SJCRH30 (cell line): ENCODE measurements at regions not wholly inside any gene's neighbourhood (a gene's known extent, or its start where the extent isn't known, plus 50 kb on each side); places are given as distances from the start of the nearest gene placed in this dataset.

Experiments
- DNase-seq, 2 experiments: peaks; one replicate each; pipeline ENCODE4 v3.0.0-alpha.2; 2015 to 2020
- H3K27ac ChIP-seq: fragments of 250-450 bp; sonication (Bioruptor Pico); 2 replicates; pipeline ENCODE4 v1.5.1; 2020; ENCODE audit warnings: mild to moderate bottlenecking, moderate library complexity
- H3K27me3 ChIP-seq: fragments of 250-450 bp; sonication (Bioruptor Pico); 2 replicates; pipeline ENCODE4 v1.5.1; 2020; ENCODE audit warnings: mild to moderate bottlenecking, moderate library complexity
- H3K36me3 ChIP-seq: fragments of 250-450 bp; sonication (Bioruptor Pico); 2 replicates; pipeline ENCODE4 v1.5.1; 2020; ENCODE audit warnings: mild to moderate bottlenecking, moderate library complexity
- H3K4me1 ChIP-seq: fragments of 250-450 bp; sonication (Bioruptor Pico); 2 replicates; pipeline ENCODE4 v1.5.1; 2020; ENCODE audit warnings: mild to moderate bottlenecking, moderate library complexity
- H3K4me3 ChIP-seq: fragments of 250-450 bp; sonication (Bioruptor Pico); 2 replicates; pipeline ENCODE4 v1.5.1; 2020; ENCODE audit warnings: mild to moderate bottlenecking, moderate library complexity
- H3K9me3 ChIP-seq: fragments of 250-450 bp; sonication (Bioruptor Pico); replicated peaks from 2 replicates; pipeline ENCODE4 v1.5.1; 2020; ENCODE audit warnings: mild to moderate bottlenecking, moderate library complexity

DNA sequence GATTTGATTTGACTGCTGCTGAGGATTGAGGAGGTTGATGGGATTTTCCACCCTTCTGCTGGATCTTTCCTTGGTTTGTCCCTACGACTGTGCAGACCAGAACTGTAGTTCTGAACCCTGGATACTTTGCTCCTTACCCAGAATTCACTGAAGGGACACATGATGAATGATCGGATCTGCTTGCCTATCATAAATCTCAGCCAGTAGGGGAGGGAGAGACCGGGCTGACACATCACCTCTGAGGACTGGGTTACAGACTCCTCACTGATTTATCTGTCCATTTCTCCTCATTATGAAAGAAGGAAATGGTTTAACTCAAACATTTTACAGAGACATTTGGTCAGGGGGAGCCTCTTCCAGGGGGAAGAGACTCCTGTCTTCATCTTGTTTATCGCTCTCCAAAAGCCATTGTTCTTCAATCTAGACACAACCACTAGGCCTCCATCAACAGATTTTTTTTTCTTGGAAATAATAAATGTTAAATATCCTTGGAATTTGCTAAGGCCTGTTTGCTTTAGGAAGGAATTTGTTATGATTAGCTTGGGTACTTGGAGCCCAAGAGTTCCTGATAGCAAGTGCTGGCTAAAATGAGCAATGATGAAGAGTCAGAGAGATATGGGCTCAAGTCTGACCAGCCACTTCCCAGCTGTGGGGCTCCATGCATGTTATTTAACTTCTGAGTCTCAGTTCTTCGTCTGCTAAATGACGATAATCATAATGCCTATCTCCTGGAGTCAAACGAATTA lies 925.5 kb downstream of the SLC4A3 start:
- H3K36me3 ChIP-seq, result no peaks in the 10 kb centered on the region
- no peaks in the 10 kb centered on the region for H3K27me3 ChIP-seq
- H3K4me1 ChIP-seq, result no peaks in the 10 kb centered on the region
- H3K9me3 ChIP-seq, result no peaks in the 10 kb centered on the region
- no peak overlapping the region for H3K27ac ChIP-seq
- H3K4me3 ChIP-seq, result no peak overlapping the region
- no peak for DNase-seq

DNA sequence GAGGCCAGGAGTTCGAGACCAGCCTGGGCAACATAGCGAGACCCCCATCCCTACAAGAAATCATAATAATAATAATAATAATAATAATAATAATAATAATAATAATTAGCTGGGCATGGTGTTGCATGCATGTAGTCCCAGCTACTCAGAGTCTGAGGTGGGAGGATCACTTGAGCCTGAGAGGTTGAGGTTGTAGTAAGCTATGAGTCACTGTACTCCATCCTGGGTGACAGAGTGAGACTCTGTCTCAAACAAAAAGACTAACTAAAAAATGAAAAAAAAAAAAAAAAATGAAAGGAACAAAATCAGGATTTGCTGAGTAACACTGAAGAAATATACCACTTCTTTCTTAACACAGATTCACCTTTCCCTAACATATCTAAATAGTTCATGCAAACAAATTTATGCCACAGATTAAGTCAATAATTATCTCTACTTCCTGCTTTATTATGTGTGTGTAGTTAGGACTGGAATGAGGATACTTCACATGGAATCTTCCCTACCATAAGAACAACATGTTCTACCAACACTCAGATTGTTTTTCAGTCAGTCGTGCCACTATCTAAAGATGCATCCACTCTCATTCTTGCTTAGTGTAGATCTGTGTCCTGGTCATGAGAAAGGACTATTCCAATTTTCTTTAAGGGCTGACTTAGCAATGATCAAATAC lies 928.7 kb downstream of the SLC4A3 start:
- Histone ChIP-seq H3K4me3 (no peak overlapping the region), H3K27ac (no peak overlapping the region)
- no peak for DNase-seq

DNA sequence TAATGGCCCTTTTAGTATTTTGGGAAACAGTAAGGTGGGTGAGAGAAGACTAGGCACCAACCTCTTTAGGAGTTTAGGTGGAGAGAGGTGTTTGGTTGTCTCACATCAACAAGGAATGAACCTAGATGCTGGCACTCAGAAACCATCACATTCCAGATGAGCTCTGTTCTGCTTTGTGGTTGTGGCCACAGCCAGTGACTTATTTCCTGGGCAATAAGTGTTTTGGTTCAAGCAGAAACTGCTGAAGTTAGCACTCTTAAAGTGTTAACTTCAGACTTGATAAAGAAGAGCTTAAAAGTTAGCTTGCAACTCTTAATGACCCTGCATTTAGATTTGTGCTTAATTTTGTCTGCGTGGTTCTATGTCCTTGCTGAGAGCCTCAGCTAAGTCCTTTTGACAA lies 929.2 kb downstream of the SLC4A3 start:
- DNase-seq, result no peak

More for the DNA sequence above, 928.7 kb downstream of the SLC4A3 start:
- Histone ChIP-seq H3K27me3 (no peaks in the 10 kb centered on the region), H3K9me3 (no peaks in the 10 kb centered on the region), H3K36me3 (no peaks in the 10 kb centered on the region), H3K4me1 (no peaks in the 10 kb centered on the region)

DNA sequence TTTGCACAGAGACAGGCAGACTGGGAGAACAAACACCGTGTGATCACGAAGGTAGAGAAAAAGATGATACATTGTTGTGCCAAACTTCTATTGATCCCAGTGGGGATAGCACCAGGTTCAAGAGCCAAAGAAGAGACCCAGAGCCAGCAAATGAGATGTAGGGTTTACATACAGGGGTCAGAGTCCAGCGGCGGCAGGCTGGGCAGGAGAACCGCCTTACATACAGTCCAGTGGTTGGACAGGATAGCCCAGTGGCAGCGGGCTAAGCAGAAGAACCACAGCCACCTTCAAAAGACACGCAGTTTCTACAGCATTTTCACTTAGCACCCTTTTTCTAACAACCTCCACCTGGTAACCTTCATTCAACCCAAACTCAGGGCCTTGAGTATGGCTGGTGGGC lies 932.8 kb downstream of the SLC4A3 start:
- no peak for DNase-seq
- no peaks in the 10 kb centered on the region for H3K27me3 ChIP-seq
- no peak overlapping the region for H3K27ac ChIP-seq
- H3K4me1 ChIP-seq, result no peaks in the 10 kb centered on the region
- H3K4me3 ChIP-seq, result no peak overlapping the region
- no peaks in the 10 kb centered on the region for H3K9me3 ChIP-seq
- H3K36me3 ChIP-seq, result no peaks in the 10 kb centered on the region

More for the DNA sequence above, 929.2 kb downstream of the SLC4A3 start:
- Histone ChIP-seq H3K36me3 (no peaks in the 10 kb centered on the region), H3K27ac (no peak overlapping the region), H3K4me3 (no peak overlapping the region), H3K9me3 (no peaks in the 10 kb centered on the region), H3K4me1 (no peaks in the 10 kb centered on the region), H3K27me3 (no peaks in the 10 kb centered on the region)

DNA sequence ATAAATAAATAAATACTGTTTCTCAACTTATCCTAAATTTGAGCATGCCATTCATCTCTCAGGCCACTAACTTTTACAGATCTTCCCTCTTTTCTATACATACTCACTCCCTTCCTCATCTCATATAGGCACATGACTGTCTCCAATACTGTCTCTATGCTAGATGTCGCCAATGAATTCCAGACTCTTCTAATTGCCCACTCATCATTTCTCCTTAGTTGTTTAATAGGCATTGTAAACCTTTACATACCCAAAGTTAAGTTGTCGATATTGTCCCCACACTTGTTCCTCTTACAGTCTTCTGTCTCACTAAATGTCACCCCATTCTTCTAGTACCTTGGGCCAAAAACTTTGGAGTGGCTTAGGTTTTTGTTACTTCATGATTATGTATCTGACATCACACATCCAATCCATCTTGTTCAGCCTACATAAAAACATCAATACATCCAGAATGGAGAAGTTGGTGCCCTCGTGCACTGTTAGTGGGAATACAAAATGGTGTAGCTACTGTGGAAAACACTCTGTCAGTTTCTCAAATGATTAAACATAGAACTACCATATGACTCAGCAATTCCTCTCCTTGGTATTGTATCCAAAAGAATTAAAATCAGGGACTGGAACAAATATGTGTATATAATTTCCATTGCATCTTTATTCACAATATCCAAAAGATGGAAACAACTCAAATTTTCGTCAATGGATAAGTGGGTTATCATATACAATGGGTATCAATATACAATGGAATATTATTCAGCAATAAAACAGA lies 935.1 kb downstream of the SLC4A3 start:
- Histone ChIP-seq H3K4me1 (no peaks in the 10 kb centered on the region), H3K27ac (no peak overlapping the region), H3K4me3 (no peak overlapping the region), H3K27me3 (no peaks in the 10 kb centered on the region), H3K9me3 (no peaks in the 10 kb centered on the region), H3K36me3 (no peaks in the 10 kb centered on the region)
- DNase-seq, result no peak

DNA sequence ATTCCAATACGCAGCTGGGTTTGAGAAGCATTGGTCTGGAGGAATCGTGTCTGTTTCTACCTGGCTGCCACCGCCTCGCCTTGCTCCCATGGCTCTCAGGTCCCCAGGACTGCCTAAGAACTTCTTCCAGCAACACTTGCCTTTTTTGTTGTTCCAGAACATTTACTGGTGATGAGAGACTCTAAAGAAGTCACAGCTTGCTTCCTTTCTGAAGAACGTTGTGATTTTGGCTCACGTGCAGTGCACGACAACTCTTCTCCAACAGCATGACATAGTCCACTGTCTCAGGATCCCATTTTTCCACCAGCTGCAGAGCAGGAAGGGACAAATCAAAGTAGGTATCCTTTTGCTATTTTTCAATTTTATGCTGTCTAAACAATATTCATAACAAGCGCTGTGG lies 940.9 kb downstream of the SLC4A3 start:
- H3K27ac ChIP-seq, result no peak overlapping the region
- H3K9me3 ChIP-seq, result no peaks in the 10 kb centered on the region
- no peak for DNase-seq
- H3K36me3 ChIP-seq, result no peaks in the 10 kb centered on the region
- no peaks in the 10 kb centered on the region for H3K27me3 ChIP-seq
- H3K4me3 ChIP-seq, result no peak overlapping the region
- H3K4me1 ChIP-seq, result no peaks in the 10 kb centered on the region

DNA sequence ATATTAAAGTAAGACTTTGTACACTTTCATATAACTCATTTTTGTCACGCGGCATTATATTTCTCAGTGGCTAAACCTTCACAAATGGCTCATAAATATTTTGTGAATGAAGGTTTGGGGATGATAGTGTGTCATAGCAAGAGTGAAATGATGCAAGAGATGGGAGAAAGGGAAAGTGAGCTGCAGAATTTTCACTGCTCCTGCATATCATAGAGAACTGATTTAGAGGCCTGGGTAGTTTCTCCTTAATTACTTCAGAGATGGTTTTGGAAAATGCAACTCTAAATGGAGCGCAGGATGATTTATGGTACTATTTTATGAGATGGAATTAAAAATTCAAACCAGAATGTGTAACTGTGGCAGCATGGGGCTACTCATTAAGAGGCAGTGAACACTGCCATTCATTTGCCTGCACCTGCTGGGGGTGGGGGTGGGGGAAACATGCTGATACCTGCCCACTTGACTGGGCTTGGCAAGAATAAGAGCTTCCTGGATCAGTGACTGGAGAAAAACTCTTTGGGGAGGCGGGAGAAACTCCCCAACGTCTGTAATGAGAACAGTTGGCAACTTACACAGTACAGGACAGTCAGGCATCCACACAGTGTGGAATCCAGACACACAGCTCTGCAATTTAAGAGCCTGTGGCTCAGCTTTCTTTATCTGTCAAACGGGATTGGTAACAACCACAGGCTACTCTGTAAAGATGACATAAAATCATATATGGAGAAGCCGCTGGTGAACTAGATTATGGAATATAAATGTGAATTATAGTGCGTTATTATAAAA lies 941.9 kb downstream of the SLC4A3 start:
- Histone ChIP-seq H3K27ac (no peak overlapping the region), H3K9me3 (no peaks in the 10 kb centered on the region), H3K4me3 (no peak overlapping the region), H3K4me1 (no peaks in the 10 kb centered on the region), H3K36me3 (no peaks in the 10 kb centered on the region), H3K27me3 (no peaks in the 10 kb centered on the region)
- no peak for DNase-seq

DNA sequence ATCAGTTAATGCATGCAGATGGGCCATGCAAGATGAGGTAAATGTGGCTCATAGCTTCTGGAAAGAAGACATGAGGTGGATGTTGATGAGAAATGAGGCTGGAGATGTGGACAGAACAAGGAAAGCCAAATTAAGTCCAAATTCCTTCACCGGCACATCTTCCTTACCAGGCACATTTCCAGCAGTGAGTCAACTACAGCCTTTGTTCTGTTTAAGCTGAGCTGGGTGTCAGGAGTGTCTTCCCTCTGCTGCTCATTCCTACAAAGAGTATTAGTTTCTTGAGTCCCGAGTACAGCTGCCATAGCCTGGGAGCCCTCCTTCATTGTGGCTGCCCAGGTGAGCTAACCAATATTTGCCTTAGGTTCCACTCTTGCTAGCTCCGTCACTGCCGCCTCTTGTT lies 945.0 kb downstream of the SLC4A3 start:
- H3K4me1 ChIP-seq, result no peaks in the 10 kb centered on the region
- H3K36me3 ChIP-seq, result no peaks in the 10 kb centered on the region
- no peaks in the 10 kb centered on the region for H3K27me3 ChIP-seq
- H3K9me3 ChIP-seq, result no peaks in the 10 kb centered on the region
- DNase-seq, result no peak
- no peak overlapping the region for H3K4me3 ChIP-seq
- no peak overlapping the region for H3K27ac ChIP-seq

DNA sequence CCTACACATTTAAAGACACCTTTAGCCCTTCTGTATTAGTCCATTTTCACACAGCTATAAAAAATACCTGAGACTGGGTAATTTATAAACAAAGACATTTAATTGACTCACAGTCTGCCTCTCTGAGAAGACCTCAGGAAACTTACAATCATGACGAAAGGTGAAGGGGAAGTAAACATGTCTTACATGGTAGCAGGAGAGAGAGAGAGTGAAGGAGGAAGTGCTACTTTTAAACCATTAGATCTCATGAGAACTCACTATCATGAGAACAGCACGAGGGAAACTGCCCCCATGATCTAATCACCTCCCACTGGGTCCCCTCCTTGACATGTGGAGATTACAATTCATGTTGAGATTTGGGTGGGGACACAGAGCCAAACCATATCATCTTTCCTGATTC lies 946.6 kb downstream of the SLC4A3 start:
- no peak for DNase-seq
- Histone ChIP-seq H3K27me3 (no peaks in the 10 kb centered on the region), H3K9me3 (no peaks in the 10 kb centered on the region), H3K4me1 (no peaks in the 10 kb centered on the region), H3K27ac (no peak overlapping the region), H3K36me3 (no peaks in the 10 kb centered on the region), H3K4me3 (no peak overlapping the region)

DNA sequence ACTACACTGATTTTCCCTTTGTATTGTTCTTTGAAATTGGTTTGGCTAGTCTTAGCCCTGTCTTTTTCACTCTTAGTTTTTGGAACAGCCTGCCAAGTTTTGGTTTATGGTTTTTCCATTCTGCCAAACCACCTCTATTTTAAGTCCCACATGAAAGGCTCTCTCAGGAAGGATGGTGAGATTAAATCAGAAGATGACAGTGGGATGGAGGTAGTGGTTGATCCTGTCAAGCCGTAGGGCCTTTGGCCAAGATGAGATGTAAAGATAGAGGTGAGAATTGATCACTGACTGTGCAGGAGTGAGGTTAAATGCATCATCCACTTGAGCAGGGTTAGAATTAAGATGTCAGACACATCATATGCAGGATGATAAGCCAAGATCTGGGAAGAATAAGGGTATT lies 948.5 kb downstream of the SLC4A3 start:
- H3K4me3 ChIP-seq, result no peak overlapping the region
- no peak for DNase-seq
- no peaks in the 10 kb centered on the region for H3K36me3 ChIP-seq
- no peak overlapping the region for H3K27ac ChIP-seq
- no peaks in the 10 kb centered on the region for H3K4me1 ChIP-seq
- no peaks in the 10 kb centered on the region for H3K27me3 ChIP-seq
- H3K9me3 ChIP-seq, result no peaks in the 10 kb centered on the region

DNA sequence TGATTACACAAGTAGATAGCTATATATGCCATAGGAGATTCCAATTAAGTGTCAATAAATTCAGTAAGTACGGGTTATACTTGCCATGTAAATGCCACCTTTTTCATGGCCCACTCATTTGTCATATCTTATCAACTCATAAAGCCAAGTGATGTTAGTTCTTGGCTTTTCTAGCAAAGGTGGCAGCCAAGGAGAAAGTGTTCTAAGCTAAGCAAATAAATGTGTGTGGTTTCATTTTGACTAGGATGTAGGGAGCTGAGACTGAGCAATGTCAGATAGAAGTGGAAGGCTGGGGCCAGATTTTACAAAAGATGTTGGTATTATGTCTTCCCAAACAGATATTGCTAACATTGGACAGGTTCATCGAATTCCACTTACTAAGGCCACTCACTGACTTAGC lies 952.0 kb downstream of the SLC4A3 start:
- Histone ChIP-seq H3K9me3 (no peaks in the 10 kb centered on the region), H3K27ac (no peak overlapping the region), H3K36me3 (no peaks in the 10 kb centered on the region), H3K4me1 (no peaks in the 10 kb centered on the region), H3K4me3 (no peak overlapping the region), H3K27me3 (no peaks in the 10 kb centered on the region)
- no peak for DNase-seq

DNA sequence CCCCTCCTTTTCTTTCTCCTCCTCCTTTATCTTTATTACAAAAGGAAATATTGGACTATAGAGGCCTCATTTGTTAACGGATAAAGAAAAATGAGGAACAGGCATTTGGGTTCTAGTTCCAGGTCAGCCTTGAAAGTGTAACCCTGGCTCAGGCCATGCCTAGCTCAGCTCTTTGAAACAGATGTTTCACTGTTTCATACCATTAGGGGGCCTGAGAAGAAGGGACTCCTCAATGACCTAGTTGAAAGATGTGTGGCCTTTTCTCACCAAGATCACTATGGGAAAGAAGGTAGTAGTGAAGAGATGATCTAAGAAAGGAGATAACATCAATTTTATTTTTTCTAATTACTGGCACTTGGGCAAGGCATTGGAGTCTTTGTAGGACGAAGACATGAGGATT lies 952.7 kb downstream of the SLC4A3 start:
- DNase-seq, result no peak

DNA sequence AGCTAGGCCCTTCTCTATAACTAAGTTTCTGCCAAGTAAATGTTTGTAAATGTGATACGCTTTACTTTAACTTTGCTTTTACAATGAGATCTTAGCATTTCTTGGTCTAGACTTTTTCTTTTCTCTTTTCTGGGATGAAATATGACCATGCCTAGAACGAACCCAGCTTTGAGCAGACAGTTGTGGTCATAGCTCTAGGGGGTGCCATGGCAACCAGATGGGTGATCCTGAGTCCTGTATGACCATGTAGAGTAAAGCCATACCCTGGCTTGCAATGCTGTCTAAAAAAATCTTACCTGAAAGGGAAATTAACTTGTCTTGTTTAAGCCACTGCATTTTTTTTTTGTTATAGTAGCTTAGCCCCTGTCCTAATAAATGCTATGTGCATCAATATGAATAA lies 956.3 kb downstream of the SLC4A3 start:
- Histone ChIP-seq H3K4me3 (no peak overlapping the region), H3K27ac (no peak overlapping the region), H3K27me3 (no peaks in the 10 kb centered on the region), H3K4me1 (no peaks in the 10 kb centered on the region), H3K9me3 (no peaks in the 10 kb centered on the region), H3K36me3 (no peaks in the 10 kb centered on the region)
- no peak for DNase-seq

More for the DNA sequence above, 952.7 kb downstream of the SLC4A3 start:
- no peaks in the 10 kb centered on the region for H3K9me3 ChIP-seq
- H3K4me1 ChIP-seq, result no peaks in the 10 kb centered on the region
- H3K4me3 ChIP-seq, result no peak overlapping the region
- H3K27me3 ChIP-seq, result no peaks in the 10 kb centered on the region
- no peak overlapping the region for H3K27ac ChIP-seq
- H3K36me3 ChIP-seq, result no peaks in the 10 kb centered on the region

DNA sequence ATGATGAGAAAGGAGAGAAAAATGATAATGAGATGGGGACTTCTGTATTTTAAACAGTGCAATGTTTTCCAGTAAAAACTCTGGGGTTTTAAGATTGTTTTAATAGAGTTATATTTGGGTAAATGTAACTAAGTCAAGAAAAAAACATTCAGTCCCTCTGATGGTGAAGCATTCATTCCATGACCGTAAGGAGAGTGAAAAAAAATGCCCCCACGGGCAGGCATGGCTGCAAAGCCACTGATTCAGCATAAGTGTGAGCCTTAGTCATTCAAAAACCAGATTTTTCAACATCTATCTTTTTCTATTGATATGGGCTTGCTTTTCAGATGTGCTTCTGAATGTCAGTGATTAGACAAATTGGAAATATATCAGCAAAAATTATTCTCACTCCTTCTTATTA lies 957.8 kb downstream of the SLC4A3 start:
- no peaks in the 10 kb centered on the region for H3K36me3 ChIP-seq
- no peak overlapping the region for H3K27ac ChIP-seq
- H3K4me3 ChIP-seq, result no peak overlapping the region
- no peaks in the 10 kb centered on the region for H3K9me3 ChIP-seq
- no peaks in the 10 kb centered on the region for H3K4me1 ChIP-seq
- DNase-seq, result no peak
- no peaks in the 10 kb centered on the region for H3K27me3 ChIP-seq
